HUES48 (cell line): ENCODE measurements at regions not wholly inside any gene's neighbourhood (a gene's known extent, or its start where the extent isn't known, plus 50 kb on each side); places are given as distances from the start of the nearest gene placed in this dataset.

Source experiments
- H3K27ac ChIP-seq: one replicate; pipeline ENCODE4 v1.7.0; 2013; ENCODE audit warnings: low read depth, low read length, inconsistent platforms
- H3K27me3 ChIP-seq: 2 replicates; pipeline ENCODE4 v1.6.1; 2013; ENCODE audit warnings: mild to moderate bottlenecking, low read length; ENCODE audit not compliant: control insufficient read depth, insufficient read depth
- H3K36me3 ChIP-seq: 2 replicates; pipeline ENCODE4 v1.6.1; 2013; ENCODE audit warnings: low read length; ENCODE audit not compliant: control insufficient read depth, insufficient read depth
- H3K4me1 ChIP-seq: 2 replicates; pipeline ENCODE4 v1.6.1; 2013; ENCODE audit warnings: mild to moderate bottlenecking, low read length; ENCODE audit not compliant: control insufficient read depth, insufficient read depth
- H3K4me3 ChIP-seq: 2 replicates; pipeline ENCODE4 v1.5.1; 2013; ENCODE audit warnings: mild to moderate bottlenecking, low read depth, low read length
- H3K9ac ChIP-seq: 2 replicates; pipeline ENCODE4 v1.6.1; 2013; ENCODE audit warnings: mild to moderate bottlenecking, low read depth, low read length, moderate library complexity
- H3K9me3 ChIP-seq: 2 replicates; pipeline ENCODE4 v1.6.1; 2013; ENCODE audit warnings: low read length; ENCODE audit not compliant: control insufficient read depth, insufficient read depth

DNA sequence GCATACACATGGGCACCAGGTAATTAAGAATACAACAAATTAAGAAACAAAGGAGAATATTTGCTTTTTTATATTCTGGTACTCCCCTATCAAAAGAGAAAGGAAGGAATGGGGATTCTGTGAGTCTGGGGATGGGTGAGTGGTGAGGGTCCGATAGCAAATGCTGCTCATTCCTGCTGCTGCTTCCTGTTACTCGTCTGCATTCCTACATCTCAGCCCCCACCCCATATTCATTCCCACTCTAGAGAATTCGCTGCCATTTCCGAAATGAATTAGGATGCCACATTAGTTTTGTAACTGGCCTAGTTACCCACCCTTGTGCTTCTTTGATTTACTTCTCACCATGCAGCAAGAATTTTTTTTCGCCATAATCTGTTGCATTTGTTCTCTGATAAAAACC is 1905.3 kb upstream of the PIK3C3 start:
- no peak overlapping the region for H3K4me3 ChIP-seq
- no peaks in the 10 kb centered on the region for H3K36me3 ChIP-seq
- H3K27me3 ChIP-seq, result no peaks in the 10 kb centered on the region
- H3K27ac ChIP-seq, result no peak overlapping the region
- H3K9ac ChIP-seq, result no peak overlapping the region
- 0 out of 2 replicates have a peak, but pooled peaks cover 7% of the 10 kb centered on the region for H3K4me1 ChIP-seq
- no peaks in the 10 kb centered on the region for H3K9me3 ChIP-seq

DNA sequence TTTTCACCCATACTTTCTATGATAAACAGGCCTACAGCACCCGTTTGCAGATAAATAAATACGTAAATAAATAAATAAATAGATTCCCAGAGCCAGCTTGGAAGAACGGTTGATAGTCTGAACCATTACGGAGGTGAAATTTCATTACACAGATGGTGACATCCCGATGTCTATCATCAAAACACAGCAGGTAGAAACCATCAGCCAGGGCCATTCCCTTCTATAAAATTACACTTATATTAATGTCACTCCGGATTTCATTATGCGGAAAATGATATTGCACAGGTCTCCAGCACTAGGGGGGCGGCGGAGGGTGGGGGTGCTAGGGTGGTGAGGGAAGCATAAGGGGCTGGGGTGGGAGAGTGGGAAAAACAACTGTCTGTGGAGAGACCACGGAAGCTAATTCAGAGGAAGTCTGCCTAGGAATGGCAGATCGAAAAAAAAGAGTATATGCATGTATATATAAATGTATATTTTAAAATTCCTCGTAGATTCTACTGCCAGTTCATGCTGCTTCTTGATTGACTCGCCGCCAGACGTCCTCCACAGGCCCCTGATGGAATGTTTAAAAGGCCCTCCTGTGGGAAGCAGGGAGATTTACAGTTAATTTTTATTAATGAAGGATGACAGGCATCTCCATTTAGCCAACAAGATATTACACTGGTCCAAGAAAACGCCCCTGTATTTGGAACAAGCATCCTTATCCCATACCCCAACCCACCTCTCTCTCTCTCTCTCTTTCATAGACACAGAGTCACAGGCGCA is 1906.0 kb upstream of the PIK3C3 start:
- 0 out of 2 replicates have a peak, but pooled peaks cover 7% of the 10 kb centered on the region for H3K4me1 ChIP-seq
- H3K4me3 ChIP-seq, result no peak overlapping the region
- H3K9me3 ChIP-seq, result no peaks in the 10 kb centered on the region
- no peak overlapping the region for H3K27ac ChIP-seq
- H3K36me3 ChIP-seq, result no peaks in the 10 kb centered on the region
- H3K9ac ChIP-seq, result no peak overlapping the region
- H3K27me3 ChIP-seq, result no peaks in the 10 kb centered on the region

DNA sequence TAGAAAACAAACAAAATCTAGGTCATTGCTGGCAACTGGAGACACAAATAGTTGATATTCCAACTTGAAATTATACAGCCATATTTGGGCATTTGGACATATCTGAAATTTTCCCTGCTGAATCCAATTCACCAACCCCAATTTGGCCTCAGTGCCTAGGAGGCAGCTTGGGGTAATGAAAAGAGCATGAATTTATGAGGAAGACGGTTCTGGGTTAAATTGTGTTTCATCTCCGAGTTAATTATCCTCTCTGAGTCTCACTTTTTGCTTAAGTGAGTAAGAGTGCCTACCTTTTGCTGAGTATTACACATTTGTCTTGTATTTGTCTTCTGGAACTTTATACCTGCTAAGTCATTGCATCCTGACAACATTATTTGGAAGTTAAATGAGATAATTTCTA is 1906.8 kb upstream of the PIK3C3 start:
- no peak overlapping the region for H3K27ac ChIP-seq
- no peaks in the 10 kb centered on the region for H3K9me3 ChIP-seq

DNA sequence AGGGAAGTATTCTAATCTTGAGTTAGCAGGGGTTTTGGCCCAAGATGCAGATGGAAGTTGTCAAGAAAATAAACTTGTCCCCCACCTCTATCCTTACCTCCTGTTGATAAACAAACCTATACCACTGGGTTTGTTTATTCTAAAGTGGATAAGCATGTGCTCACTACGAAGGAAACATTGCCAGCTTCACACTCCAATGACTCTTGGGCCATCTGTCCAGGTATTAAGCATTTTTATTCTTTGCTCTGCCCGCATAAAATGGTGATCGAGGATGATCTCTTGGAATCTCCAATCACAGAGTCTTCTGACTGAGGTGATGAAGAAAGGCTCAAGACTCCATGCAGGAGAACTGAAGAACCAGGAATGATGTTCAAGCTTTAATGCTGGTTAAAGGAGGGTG is 1908.4 kb upstream of the PIK3C3 start:
- no peaks in the 10 kb centered on the region for H3K9me3 ChIP-seq
- no peak overlapping the region for H3K27ac ChIP-seq
- no peak overlapping the region for H3K4me3 ChIP-seq
- peaks cover 17% of the 10 kb centered on the region for H3K4me1 ChIP-seq
- H3K9ac ChIP-seq, result no peak overlapping the region
- no peaks in the 10 kb centered on the region for H3K36me3 ChIP-seq
- H3K27me3 ChIP-seq, result no peaks in the 10 kb centered on the region

More for the DNA sequence above, 1906.8 kb upstream of the PIK3C3 start:
- Histone ChIP-seq H3K4me3 (no peak overlapping the region), H3K4me1 (0 out of 2 replicates have a peak, but pooled peaks cover 7% of the 10 kb centered on the region), H3K27me3 (no peaks in the 10 kb centered on the region), H3K36me3 (no peaks in the 10 kb centered on the region), H3K9ac (no peak overlapping the region)

DNA sequence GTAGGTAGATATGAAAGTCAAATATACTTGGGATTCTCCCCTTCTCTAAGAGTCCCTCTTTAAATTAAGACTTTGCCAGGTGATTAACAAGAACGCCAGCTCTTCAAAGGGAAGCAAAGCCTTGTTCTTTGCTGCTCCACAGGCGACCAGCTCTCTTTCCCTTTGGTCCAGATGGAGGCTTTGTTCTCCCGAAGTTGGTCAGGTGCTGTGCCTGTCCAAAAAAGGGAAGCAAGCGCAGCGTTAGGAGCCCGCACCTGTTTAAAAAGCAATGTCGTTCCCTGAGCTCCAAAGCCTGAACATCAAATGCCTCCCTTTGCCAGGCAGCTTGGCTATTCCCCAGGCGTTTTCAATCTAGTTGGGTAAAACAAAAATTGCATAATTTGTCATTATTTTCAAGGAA is 1913.1 kb upstream of the PIK3C3 start:
- H3K4me1 ChIP-seq, result peaks cover 12% of the 10 kb centered on the region
- H3K27ac ChIP-seq, result no peak overlapping the region
- no peaks in the 10 kb centered on the region for H3K9me3 ChIP-seq
- H3K4me3 ChIP-seq, result no peak overlapping the region
- no peak overlapping the region for H3K9ac ChIP-seq
- no peaks in the 10 kb centered on the region for H3K36me3 ChIP-seq
- no peaks in the 10 kb centered on the region for H3K27me3 ChIP-seq

DNA sequence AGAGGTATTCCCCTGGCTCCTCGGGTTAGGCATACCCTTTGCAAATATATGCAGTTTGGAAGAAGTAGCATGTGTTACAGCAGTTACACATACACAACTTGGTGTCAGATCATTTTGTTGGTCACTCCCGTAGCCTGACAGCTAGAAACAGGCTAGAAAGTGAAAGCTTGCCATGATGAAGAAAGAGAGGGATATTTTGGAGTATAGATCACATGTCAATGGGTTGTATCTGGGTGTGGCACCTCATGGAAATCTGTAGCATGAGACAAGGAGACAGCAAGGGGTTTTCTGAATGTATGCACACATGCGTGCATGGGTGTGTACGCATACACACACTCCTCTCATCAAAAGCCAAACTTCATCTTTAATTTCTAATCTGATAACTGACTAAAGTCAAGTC is 1914.5 kb upstream of the PIK3C3 start:
- Histone ChIP-seq H3K4me1 (peaks cover 12% of the 10 kb centered on the region), H3K27ac (no peak overlapping the region), H3K9me3 (no peaks in the 10 kb centered on the region), H3K4me3 (no peak overlapping the region), H3K27me3 (no peaks in the 10 kb centered on the region), H3K9ac (no peak overlapping the region), H3K36me3 (no peaks in the 10 kb centered on the region)

DNA sequence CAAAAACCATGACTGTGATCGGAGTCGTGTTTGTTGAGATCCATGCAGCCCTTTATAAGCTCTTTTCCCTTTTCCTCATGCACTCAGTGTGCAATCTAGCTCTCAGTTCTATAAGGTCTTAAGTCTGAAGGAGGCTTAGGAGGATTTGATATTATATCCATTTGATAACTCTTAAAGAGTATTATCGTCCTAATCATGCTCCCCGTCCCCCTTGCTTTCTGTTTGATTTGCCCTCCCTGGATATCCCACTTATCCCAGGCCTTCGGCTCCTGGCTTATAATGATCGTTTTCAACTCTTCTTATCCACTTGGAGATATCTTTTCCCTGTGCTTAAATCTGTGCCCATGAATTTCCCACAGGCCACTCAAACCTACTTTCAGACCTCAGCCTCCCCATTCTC is 1917.7 kb upstream of the PIK3C3 start:
- Histone ChIP-seq H3K27ac (no peak overlapping the region), H3K9ac (no peak overlapping the region), H3K9me3 (no peaks in the 10 kb centered on the region)

DNA sequence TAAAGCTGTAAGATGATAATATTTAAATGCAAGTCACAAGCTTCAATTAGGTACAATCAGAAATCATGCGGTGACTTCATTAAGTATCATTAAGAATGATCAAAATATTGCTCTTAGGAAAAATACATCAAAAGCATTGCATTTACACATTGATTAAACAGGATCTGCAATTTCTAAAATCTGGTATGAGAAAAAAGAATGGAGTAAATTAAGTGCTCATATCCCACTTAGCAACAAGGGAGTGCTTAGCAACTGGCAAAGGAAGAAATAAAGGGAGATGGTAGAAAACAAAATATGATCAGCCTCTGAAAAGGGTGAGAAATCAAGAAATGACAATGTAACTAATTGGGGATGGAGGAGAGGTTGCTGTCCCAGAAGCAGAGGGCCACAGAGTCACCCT is 1918.2 kb upstream of the PIK3C3 start:
- Histone ChIP-seq H3K9me3 (no peaks in the 10 kb centered on the region), H3K9ac (no peak overlapping the region), H3K4me1 (peaks cover 4% of the 10 kb centered on the region; the same call in 1 of the 2 replicates), H3K27me3 (no peaks in the 10 kb centered on the region), H3K4me3 (no peak overlapping the region), H3K36me3 (no peaks in the 10 kb centered on the region), H3K27ac (no peak overlapping the region)

More for the DNA sequence above, 1917.7 kb upstream of the PIK3C3 start:
- Histone ChIP-seq H3K4me1 (peaks cover 9% of the 10 kb centered on the region), H3K27me3 (no peaks in the 10 kb centered on the region), H3K36me3 (no peaks in the 10 kb centered on the region), H3K4me3 (no peak overlapping the region)

DNA sequence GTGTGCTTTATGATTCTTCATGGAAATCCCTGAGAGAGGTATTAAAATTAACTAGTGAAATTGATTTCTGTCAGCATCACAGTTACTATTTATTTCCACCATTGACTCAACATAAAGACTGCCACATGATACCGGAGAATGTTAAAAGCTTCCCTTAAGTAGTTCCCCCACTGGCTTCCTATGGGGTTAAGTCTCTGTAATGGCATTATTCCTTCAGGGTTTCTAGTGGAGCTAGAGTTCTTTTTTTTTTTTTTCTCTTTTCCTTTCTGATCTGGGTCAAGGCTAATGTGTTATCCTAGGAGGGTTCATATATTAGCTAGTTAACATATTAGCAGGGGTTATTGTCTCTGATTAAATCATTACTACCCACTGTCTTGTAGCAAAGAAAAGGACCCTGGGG is 1919.1 kb upstream of the PIK3C3 start:
- H3K27me3 ChIP-seq, result no peaks in the 10 kb centered on the region
- H3K36me3 ChIP-seq, result no peaks in the 10 kb centered on the region
- H3K9me3 ChIP-seq, result no peaks in the 10 kb centered on the region
- H3K9ac ChIP-seq, result no peak overlapping the region
- no peaks in the 10 kb centered on the region for H3K4me1 ChIP-seq
- no peak overlapping the region for H3K27ac ChIP-seq
- no peak overlapping the region for H3K4me3 ChIP-seq

DNA sequence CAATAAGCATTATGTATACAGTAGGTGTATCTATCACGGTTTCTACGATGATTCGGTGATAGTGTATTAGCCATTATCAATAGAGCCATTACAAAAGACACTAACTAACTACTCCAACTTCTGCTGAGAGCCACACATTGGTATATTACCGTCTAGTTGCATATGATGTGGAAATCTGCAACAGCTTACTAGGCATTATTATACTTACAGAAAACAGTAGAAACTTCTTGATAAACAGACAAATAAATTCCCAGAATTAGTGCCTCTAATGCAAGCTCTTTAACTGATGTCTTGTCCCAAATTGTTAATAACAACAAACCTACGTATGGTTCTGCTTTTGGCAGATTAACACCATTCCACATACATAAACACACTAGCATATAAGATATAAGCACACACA is 1923.0 kb upstream of the PIK3C3 start:
- Histone ChIP-seq H3K9me3 (no peaks in the 10 kb centered on the region), H3K4me1 (no peaks in the 10 kb centered on the region), H3K4me3 (no peak overlapping the region)

DNA sequence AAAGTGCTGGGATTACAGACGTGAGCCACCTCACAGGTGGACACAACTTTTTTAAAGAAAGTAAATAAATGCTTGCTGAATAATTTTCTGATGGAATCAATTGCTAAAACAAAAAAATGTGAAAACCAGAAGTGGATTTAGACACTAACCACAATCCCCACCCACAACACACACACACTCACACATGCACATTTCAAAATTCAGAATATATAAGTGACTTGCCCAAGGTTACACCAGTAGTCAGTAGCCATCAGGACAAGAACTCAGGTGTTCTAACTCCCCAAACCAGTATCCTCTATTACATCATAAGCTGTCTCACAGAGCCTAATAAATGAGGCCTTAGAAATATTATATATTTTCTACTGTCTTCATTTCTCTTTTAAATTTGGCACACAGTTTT is 1923.6 kb upstream of the PIK3C3 start:
- Histone ChIP-seq H3K27ac (no peak overlapping the region), H3K9me3 (no peaks in the 10 kb centered on the region), H3K4me3 (no peak overlapping the region), H3K9ac (no peak overlapping the region), H3K4me1 (no peaks in the 10 kb centered on the region), H3K36me3 (no peaks in the 10 kb centered on the region), H3K27me3 (no peaks in the 10 kb centered on the region)

More for the DNA sequence above, 1923.0 kb upstream of the PIK3C3 start:
- Histone ChIP-seq H3K27me3 (no peaks in the 10 kb centered on the region), H3K36me3 (no peaks in the 10 kb centered on the region), H3K9ac (no peak overlapping the region), H3K27ac (no peak overlapping the region)
